GM19043 (cell line): ENCODE measurements at regions not wholly inside any gene's neighbourhood (a gene's known extent, or its start where the extent isn't known, plus 50 kb on each side); places are given as distances from the start of the nearest gene placed in this dataset.

Experiments used
- ATAC-seq: cut with Tn5 transposase; IDR thresholded peaks from one replicate; pipeline ENCODE4 v1.9.1; 2021; ENCODE audit warnings: low read depth; ENCODE audit not compliant: unreplicated experiment

- no peak for ATAC-seq
These were observed 111.5 kb upstream of the SYT1 start for GRCh38 chr12:78753058-78753457.

GRCh38 chr12:78756936-78757335 is 107.6 kb upstream of the SYT1 start:
- no peak for ATAC-seq

- ATAC-seq: no peak
These were observed 105.2 kb upstream of the SYT1 start for GRCh38 chr12:78759367-78759766.

- no peak for ATAC-seq
These were observed 103.7 kb upstream of the SYT1 start for GRCh38 chr12:78760906-78761305.

- no peak for ATAC-seq
These were observed 99.7 kb upstream of the SYT1 start for GRCh38 chr12:78764913-78765312.

- ATAC-seq: no peak
These were observed 97.2 kb upstream of the SYT1 start for GRCh38 chr12:78767264-78767981.

GRCh38 chr12:78778339-78778738 is 86.2 kb upstream of the SYT1 start:
- ATAC-seq: no peak

GRCh38 chr12:78787576-78787975 is 77.0 kb upstream of the SYT1 start:
- ATAC-seq: no peak

GRCh38 chr12:78790148-78790547 is 74.4 kb upstream of the SYT1 start:
- no peak for ATAC-seq

GRCh38 chr12:78792052-78792698 is 72.4 kb upstream of the SYT1 start:
- ATAC-seq: no peak

GRCh38 chr12:78793491-78793890 is 71.1 kb upstream of the SYT1 start:
- no peak for ATAC-seq

GRCh38 chr12:78793982-78794381 is 70.6 kb upstream of the SYT1 start:
- no peak for ATAC-seq

- ATAC-seq: no peak
These were observed 68.6 kb upstream of the SYT1 start for GRCh38 chr12:78795934-78796445.

GRCh38 chr12:78797196-78797931 is 67.2 kb upstream of the SYT1 start:
- no peak for ATAC-seq

GRCh38 chr12:78799649-78800048 is 64.9 kb upstream of the SYT1 start:
- no peak for ATAC-seq

- ATAC-seq: no peak
These were observed 62.0 kb upstream of the SYT1 start for GRCh38 chr12:78802593-78802992.

GRCh38 chr12:78804262-78804661 is 60.3 kb upstream of the SYT1 start:
- ATAC-seq: no peak
